Uterus (tissue), 3 donors: ENCODE measurements at regions not wholly inside any gene's neighbourhood (a gene's known extent, or its start where the extent isn't known, plus 50 kb on each side); places are given as distances from the start of the nearest gene placed in this dataset.
A peak's percentile ranks its signal among the peaks of the same experiment; 100 is the strongest.

Source experiments
- DNase-seq, 2 donors: peaks; one replicate each; pipeline ENCODE4 v3.0.0-alpha.2; 2019 to 2020
- H3K27ac ChIP-seq, 2 donors: fragments of 200-600 bp; sonication (generic); 1 replicate in 1 of 2; 2 replicates in 1 of 2; pipeline ENCODE4 v1.5.1; 2016 to 2018
- H3K27me3 ChIP-seq, 2 donors: fragments of 200-600 bp; sonication (generic); one replicate each; pipeline ENCODE4 v1.5.1; 2018 to 2019; ENCODE audit warnings: control low read depth in 1 of 2
- H3K36me3 ChIP-seq, 2 donors: fragments of 200-600 bp; sonication (generic); one replicate each; pipeline ENCODE4 v1.5.1; 2019; ENCODE audit warnings: control low read depth in 1 of 2
- H3K4me1 ChIP-seq, 2 donors: fragments of 200-600 bp; sonication (generic); one replicate each; pipeline ENCODE4 v1.5.1; 2018 to 2019; ENCODE audit warnings: control low read depth in 1 of 2
- H3K4me3 ChIP-seq, 2 donors: fragments of 200-600 bp; sonication (generic); 1 replicate in 1 of 2; 2 replicates in 1 of 2; pipeline ENCODE4 v1.5.1; 2018 to 2019; ENCODE audit warnings: mild to moderate bottlenecking in 1 of 2
- H3K9me3 ChIP-seq, 2 donors: fragments of 200-600 bp; sonication (generic); one replicate each; pipeline ENCODE4 v1.5.1; 2019; ENCODE audit warnings: control low read depth in 1 of 2
- POLR2A ChIP-seq, 2 donors: fragments of 450-650 bp; IDR thresholded peaks; one replicate each; pipeline ENCODE4 v1.6.1; 2016; ENCODE audit warnings: antibody characterized with exemption in 2 of 2, mild to moderate bottlenecking in 1 of 2, moderate library complexity in 1 of 2
- intact Hi-C: fragments of 100-400 bp; cut with DNase I; formaldehyde crosslinking; loops from one replicate; pipeline ENCODE4 v1.15.1; 2023; ENCODE audit warnings: low total_unique reads
- TF ChIP-seq, protein P1 (sequence below), 4 experiments: fragments of 200-600 bp in 2 of 4; fragments of 450-650 bp in 2 of 4; sonication (generic) in 2 of 4; IDR thresholded peaks; one replicate each; pipeline ENCODE4 v1.5.1; 2016 to 2019; ENCODE audit warnings: antibody characterized with exemption in 4 of 4, mild to moderate bottlenecking in 2 of 4, moderate library complexity in 1 of 4
- donor health status: DM: yes; HTN: yes; CAD: no.

DNA sequence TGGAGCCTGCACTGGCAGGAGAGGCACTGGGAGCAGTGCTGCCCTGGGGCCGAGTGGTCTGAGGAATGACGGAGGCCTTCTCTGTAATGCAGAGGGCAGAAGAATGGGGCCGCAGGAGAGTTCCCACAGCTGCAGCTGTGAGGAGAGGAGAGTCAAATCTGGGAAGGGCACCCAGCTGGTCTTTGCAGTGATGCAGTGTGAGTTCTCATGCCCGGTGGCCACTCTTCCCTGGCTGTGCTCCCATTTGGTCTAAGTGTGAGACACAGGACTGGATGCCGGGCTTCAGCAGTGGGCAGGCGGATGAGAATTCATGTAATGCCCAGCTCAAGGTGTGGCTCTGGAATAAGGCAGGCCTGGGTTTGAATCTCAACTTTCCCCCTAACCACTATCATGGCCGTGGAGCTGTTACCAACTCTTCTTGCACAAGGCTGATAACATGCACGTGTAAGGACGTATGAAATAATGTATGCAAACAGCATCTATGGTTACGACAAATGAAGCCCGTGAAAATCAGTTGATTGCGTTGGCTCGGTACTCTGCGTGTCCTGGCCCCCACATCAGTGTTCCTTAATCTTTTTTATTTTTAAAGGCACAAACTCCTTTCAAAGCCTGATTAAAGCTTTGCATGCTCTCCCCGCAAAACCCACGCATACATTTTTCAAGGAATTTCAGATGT, 71.6 kb downstream of the ACKR3 start:
- H3K36me3 ChIP-seq, result no peaks in the 10 kb centered on the region
- no peak overlapping the region for H3K4me3 ChIP-seq
- no peak for TF ChIP-seq POLR2A (IDR thresholded peaks at IDR 0.05)
- TF ChIP-seq, protein P1, sequence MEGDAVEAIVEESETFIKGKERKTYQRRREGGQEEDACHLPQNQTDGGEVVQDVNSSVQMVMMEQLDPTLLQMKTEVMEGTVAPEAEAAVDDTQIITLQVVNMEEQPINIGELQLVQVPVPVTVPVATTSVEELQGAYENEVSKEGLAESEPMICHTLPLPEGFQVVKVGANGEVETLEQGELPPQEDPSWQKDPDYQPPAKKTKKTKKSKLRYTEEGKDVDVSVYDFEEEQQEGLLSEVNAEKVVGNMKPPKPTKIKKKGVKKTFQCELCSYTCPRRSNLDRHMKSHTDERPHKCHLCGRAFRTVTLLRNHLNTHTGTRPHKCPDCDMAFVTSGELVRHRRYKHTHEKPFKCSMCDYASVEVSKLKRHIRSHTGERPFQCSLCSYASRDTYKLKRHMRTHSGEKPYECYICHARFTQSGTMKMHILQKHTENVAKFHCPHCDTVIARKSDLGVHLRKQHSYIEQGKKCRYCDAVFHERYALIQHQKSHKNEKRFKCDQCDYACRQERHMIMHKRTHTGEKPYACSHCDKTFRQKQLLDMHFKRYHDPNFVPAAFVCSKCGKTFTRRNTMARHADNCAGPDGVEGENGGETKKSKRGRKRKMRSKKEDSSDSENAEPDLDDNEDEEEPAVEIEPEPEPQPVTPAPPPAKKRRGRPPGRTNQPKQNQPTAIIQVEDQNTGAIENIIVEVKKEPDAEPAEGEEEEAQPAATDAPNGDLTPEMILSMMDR (IDR thresholded peaks at IDR 0.05), result no peak
- peak overlapping the region in 1 of 2 donors; percentile 76 for H3K27ac ChIP-seq
- no peaks in the 10 kb centered on the region for H3K9me3 ChIP-seq
- H3K4me1 ChIP-seq, result no peaks in the 10 kb centered on the region
- no peaks in the 10 kb centered on the region for H3K27me3 ChIP-seq
- intact Hi-C loops, result no loop called here
- peak in 1 of 2 donors; percentile 11 for DNase-seq

DNA sequence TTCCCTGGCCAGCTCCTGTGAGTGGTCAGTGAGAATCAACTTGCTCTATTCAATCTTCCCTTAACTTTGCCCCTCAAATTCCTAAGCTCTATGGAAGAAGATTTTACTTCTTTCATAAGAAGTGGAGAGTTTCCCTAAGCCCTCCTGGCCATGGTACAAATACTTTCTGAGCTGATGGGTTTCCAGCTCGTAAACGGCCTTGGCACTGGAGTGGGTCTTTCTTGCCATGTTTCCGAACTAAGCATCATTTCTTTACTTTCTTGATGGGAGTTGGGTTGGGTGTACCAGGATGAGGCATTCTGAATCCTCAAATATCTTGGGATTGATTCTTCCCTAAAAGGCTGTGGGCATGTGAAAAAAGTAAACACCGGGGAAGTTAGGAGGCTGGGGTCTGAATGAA, 72.5 kb downstream of the ACKR3 start:
- Histone ChIP-seq H3K36me3 (no peaks in the 10 kb centered on the region), H3K4me3 (no peak overlapping the region), H3K9me3 (no peaks in the 10 kb centered on the region), H3K27me3 (no peaks in the 10 kb centered on the region), H3K27ac (peak overlapping the region; percentile 76 to 91), H3K4me1 (no peaks in the 10 kb centered on the region)
- intact Hi-C loops, result no loop called here
- DNase-seq, result peak in 1 of 2 donors; percentile 28
- TF ChIP-seq POLR2A (IDR thresholded peaks at IDR 0.05), result no peak
- TF ChIP-seq, protein P1 (IDR thresholded peaks at IDR 0.05), result no peak

DNA sequence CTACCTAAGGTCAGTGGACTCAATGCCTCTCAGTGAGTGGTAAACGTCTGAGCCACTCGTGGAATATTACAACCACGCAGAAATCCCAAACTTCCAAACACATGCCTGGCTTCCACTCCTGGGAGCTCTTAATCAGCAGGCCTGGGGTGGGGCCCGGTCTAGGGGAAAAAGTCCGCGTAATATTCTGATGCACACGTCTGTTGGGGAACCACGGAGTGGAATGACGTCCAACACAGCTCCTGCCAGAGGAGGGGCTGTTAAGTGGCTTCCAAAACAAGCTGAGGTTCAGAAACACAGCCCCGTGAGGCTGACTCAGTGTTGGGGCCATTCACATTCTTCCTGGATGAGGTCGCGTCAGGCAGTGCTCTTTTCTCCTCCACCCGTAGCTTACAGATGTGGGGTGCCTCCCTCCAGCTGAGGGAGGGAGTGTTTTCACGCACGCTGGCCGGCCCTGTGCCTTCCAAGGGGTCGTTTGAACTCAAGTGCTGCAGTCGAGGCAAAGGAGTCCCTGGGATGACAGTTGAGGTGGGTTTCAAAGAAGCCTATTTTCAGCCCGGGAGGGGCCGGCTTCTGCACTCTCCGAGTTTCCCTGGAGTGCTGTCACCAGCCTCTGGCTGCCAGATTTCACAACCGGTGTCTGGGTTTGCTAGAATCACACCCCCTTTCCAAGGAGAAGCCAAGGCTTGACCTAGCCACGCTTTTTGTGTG, 73.1 kb downstream of the ACKR3 start:
- TF ChIP-seq POLR2A (IDR thresholded peaks at IDR 0.05), result no peak
- TF ChIP-seq, protein P1 (IDR thresholded peaks at IDR 0.05), result no peak
- Histone ChIP-seq H3K4me1 (no peaks in the 10 kb centered on the region), H3K27me3 (no peaks in the 10 kb centered on the region), H3K36me3 (no peaks in the 10 kb centered on the region), H3K9me3 (no peaks in the 10 kb centered on the region), H3K4me3 (peak overlapping the region in 1 of 2 donors; percentile 19), H3K27ac (peak overlapping the region; percentile 76 to 91)
- DNase-seq, result peak; percentile 93 to 96
- intact Hi-C loops, result no loop called here

DNA sequence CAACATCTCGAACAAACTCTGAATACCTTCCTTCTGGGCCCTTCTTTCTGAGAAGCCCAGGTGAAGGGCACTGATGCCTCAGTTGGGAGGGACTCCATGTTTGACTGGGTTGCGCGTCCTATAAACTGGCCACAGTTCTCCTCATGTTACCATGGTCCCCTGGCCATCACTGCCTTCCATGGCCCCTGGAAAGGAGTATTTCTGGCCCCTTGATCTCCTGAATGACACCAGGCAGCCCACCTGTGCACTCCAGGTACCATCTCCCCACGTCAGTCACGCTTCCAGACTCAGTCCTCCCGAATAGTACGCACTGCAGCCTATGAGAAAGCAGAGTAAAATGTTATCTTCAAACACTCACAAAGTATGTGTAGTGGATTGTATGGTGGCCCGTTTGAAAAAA, 73.9 kb downstream of the ACKR3 start:
- peak in 1 of 2 donors; percentile 10 for DNase-seq

More for the DNA sequence above, 73.9 kb downstream of the ACKR3 start:
- peak overlapping the region; percentile 76 to 91 for H3K27ac ChIP-seq
- intact Hi-C loops, result no loop called here
- no peaks in the 10 kb centered on the region for H3K36me3 ChIP-seq
- H3K9me3 ChIP-seq, result no peaks in the 10 kb centered on the region
- H3K27me3 ChIP-seq, result no peaks in the 10 kb centered on the region
- no peaks in the 10 kb centered on the region for H3K4me1 ChIP-seq
- no peak for TF ChIP-seq POLR2A (IDR thresholded peaks at IDR 0.05)
- TF ChIP-seq, protein P1 (IDR thresholded peaks at IDR 0.05), result no peak
- H3K4me3 ChIP-seq, result no peak overlapping the region
